Fibroblast of the aortic adventitia (primary cell): ENCODE measurements at regions not wholly inside any gene's neighbourhood (a gene's known extent, or its start where the extent isn't known, plus 50 kb on each side); places are given as distances from the start of the nearest gene placed in this dataset.
A peak's percentile ranks its signal among the peaks of the same experiment; 100 is the strongest.

Experiments
- DNase-seq: peaks from one replicate; pipeline ENCODE4 v3.0.0-alpha.2; 2010; ENCODE audit warnings: low read depth
- H3K4me3 ChIP-seq: 2 replicates; pipeline ENCODE4 v1.5.1; 2011; ENCODE audit warnings: low read depth, mild to moderate bottlenecking, control low read depth, low read length, moderate library complexity
- CTCF ChIP-seq: IDR thresholded peaks from 2 replicates; pipeline ENCODE4 v1.5.1; 2011; ENCODE audit warnings: mild to moderate bottlenecking, low read length, control low read depth, inconsistent platforms; ENCODE audit not compliant: insufficient read depth

GRCh38 chr5:71771191-71771590 lies 52.1 kb downstream of the CARTPT start:
- TF ChIP-seq CTCF = no peak
- no peak overlapping the region for H3K4me3 ChIP-seq
- no peak for DNase-seq

GRCh38 chr5:71778678-71779276 lies 59.7 kb downstream of the CARTPT start:
- TF ChIP-seq CTCF = peak; percentile 75
- no peak overlapping the region for H3K4me3 ChIP-seq
- DNase-seq = peak; percentile 65

- TF ChIP-seq CTCF = no peak
- no peak for DNase-seq
- H3K4me3 ChIP-seq = no peak overlapping the region
Measured at GRCh38 chr5:71780597-71780996, 61.5 kb downstream of the CARTPT start.

GRCh38 chr5:71782393-71782770 lies 63.3 kb downstream of the CARTPT start:
- TF ChIP-seq CTCF = no peak
- no peak for DNase-seq
- no peak overlapping the region for H3K4me3 ChIP-seq

GRCh38 chr5:71782771-71783770 lies 64.0 kb downstream of the CARTPT start:
- peak; percentile 88 for TF ChIP-seq CTCF
- peak overlapping the region; percentile 1 for H3K4me3 ChIP-seq
- peak; percentile 88 for DNase-seq

- H3K4me3 ChIP-seq = no peak overlapping the region
- TF ChIP-seq CTCF = no peak
- DNase-seq = no peak
Measured at GRCh38 chr5:71783891-71784290, 64.8 kb downstream of the CARTPT start.
